H1 (cell line): ENCODE measurements at regions not wholly inside any gene's neighbourhood (a gene's known extent, or its start where the extent isn't known, plus 50 kb on each side); places are given as distances from the start of the nearest gene placed in this dataset.

ENCODE experiments used
- CTCF ChIA-PET: fragments of 300-600 bp; sonication (Branson Sonifier 250); formaldehyde crosslinking; loops from one replicate; lab custom pipeline; 2021; ENCODE audit not compliant: partially characterized antibody; lab: Charles Lee
- POLR2A ChIA-PET: fragments of 300-600 bp; sonication (Branson Sonifier 250); formaldehyde crosslinking; loops from one replicate; lab custom pipeline; 2021; ENCODE audit warnings: inconsistent platforms; ENCODE audit not compliant: partially characterized antibody; lab: Charles Lee
- DNase-seq, 2 experiments: peaks; one replicate each; pipeline versions ENCODE4 v3.0.0 to v3.0.0-alpha.2; 2010 to 2022; ENCODE audit warnings: low spot score in 2 of 2, low read depth in 1 of 2, mixed read lengths in 1 of 2
- FAIRE-seq: peaks from 2 replicates; lab custom pipeline; 2011; peaks lifted over from hg19 to GRCh38; lab: Jason Lieb, UNC
- H2AFZ ChIP-seq: 2 replicates; pipeline ENCODE4 v1.8.1; 2012; ENCODE audit warnings: low read length, inconsistent platforms
- H2AK5ac ChIP-seq: 2 replicates; pipeline ENCODE4 v1.6.1; 2013; ENCODE audit warnings: low read depth, low read length
- H2BK120ac ChIP-seq: replicated peaks from 2 replicates; pipeline ENCODE3; 2013; ENCODE audit warnings: low read depth, low read length, inconsistent platforms
- H2BK12ac ChIP-seq: 2 replicates; pipeline ENCODE4 v1.6.1; 2013; ENCODE audit warnings: low read depth, low read length
- H2BK15ac ChIP-seq: 2 replicates; pipeline ENCODE4 v1.6.1; 2013; ENCODE audit warnings: low read length
- H2BK20ac ChIP-seq: 2 replicates; pipeline ENCODE4 v1.6.1; 2013; ENCODE audit warnings: low read length
- H2BK5ac ChIP-seq: 2 replicates; pipeline ENCODE4 v1.6.1; 2013; ENCODE audit warnings: low read depth, low read length
- H3K14ac ChIP-seq: 2 replicates; pipeline ENCODE4 v1.6.1; 2013; ENCODE audit warnings: inconsistent platforms; ENCODE audit not compliant: insufficient read length
- H3K18ac ChIP-seq: 2 replicates; pipeline ENCODE4 v1.6.1; 2013; ENCODE audit warnings: low read length; ENCODE audit errors: extremely low read depth
- H3K23ac ChIP-seq: 2 replicates; pipeline ENCODE4 v1.6.1; 2013; ENCODE audit warnings: inconsistent platforms; ENCODE audit not compliant: insufficient read length
- H3K23me2 ChIP-seq: 2 replicates; pipeline ENCODE4 v1.6.1; 2013; ENCODE audit warnings: low read depth, low read length
- H3K27ac ChIP-seq: 2 replicates; pipeline ENCODE4 v1.6.1; 2011; ENCODE audit warnings: low read depth, low read length, inconsistent platforms
- H3K27me3 ChIP-seq, 4 experiments: replicated peaks in 1 of 4; 1 replicate in 1 of 4; 2 replicates in 3 of 4; pipeline versions ENCODE4 v1.6.1 to v1.8.1; 2011 to 2013; ENCODE audit warnings: low read length in 3 of 4, mild to moderate bottlenecking in 3 of 4, inconsistent platforms in 2 of 4, mixed read lengths in 2 of 4, moderate library complexity in 1 of 4; ENCODE audit not compliant: control insufficient read depth in 3 of 4, insufficient read depth in 3 of 4; ENCODE audit errors: extremely low read depth in 1 of 4
- H3K36me3 ChIP-seq, 4 experiments: 2 replicates each; pipeline versions ENCODE4 v1.6.1 to v1.8.1; 2011 to 2013; ENCODE audit warnings: mild to moderate bottlenecking in 4 of 4, low read length in 3 of 4, moderate library complexity in 2 of 4, control low read depth in 1 of 4, inconsistent platforms in 1 of 4; ENCODE audit not compliant: insufficient read depth in 4 of 4, control insufficient read depth in 2 of 4
- H3K4ac ChIP-seq: replicated peaks from 2 replicates; pipeline ENCODE3; 2013; ENCODE audit warnings: low read length, low read depth, mixed read lengths, inconsistent platforms; ENCODE audit not compliant: insufficient read length
- H3K4me1 ChIP-seq, 4 experiments: replicated peaks in 1 of 4; 1 replicate in 1 of 4; 2 replicates in 3 of 4; pipeline versions ENCODE4 v1.6.1 to v1.8.1; 2011 to 2013; ENCODE audit warnings: low read length in 3 of 4, inconsistent platforms in 2 of 4, mixed read lengths in 1 of 4; ENCODE audit not compliant: insufficient read depth in 4 of 4, control insufficient read depth in 3 of 4
- H3K4me2 ChIP-seq, 2 experiments: 2 replicates each; pipeline versions ENCODE4 v1.6.1 to v1.8.1; 2011 to 2013; ENCODE audit warnings: low read depth in 2 of 2, low read length in 2 of 2, control low read depth in 1 of 2, inconsistent platforms in 1 of 2, mild to moderate bottlenecking in 1 of 2; ENCODE audit not compliant: insufficient read depth in 1 of 2
- H3K4me3 ChIP-seq, 4 experiments: fragments of 200-600, 300-600 bp in 1 of 4; sonication (generic), shearing (Covaris generic), sonication (Bioruptor Twin) in 1 of 4; 2 replicates each; pipeline versions ENCODE4 v1.5.1 to v1.8.1; 2011 to 2016; ENCODE audit warnings: low read length in 4 of 4, low read depth in 3 of 4, control low read depth in 2 of 4, inconsistent platforms in 2 of 4, mild to moderate bottlenecking in 2 of 4, mixed read lengths in 1 of 4, moderate library complexity in 1 of 4; ENCODE audit not compliant: insufficient read depth in 2 of 4; ENCODE audit errors: extremely low read depth in 1 of 4
- H3K56ac ChIP-seq: replicated peaks from 2 replicates; pipeline ENCODE3; 2013; ENCODE audit warnings: low read depth, mild to moderate bottlenecking, mixed read lengths, low read length, inconsistent platforms; ENCODE audit not compliant: insufficient read length
- H3K79me1 ChIP-seq: 2 replicates; pipeline ENCODE4 v1.6.1; 2013; ENCODE audit warnings: low read depth, low read length, control low read depth
- H3K79me2 ChIP-seq, 2 experiments: 2 replicates each; pipeline versions ENCODE4 v1.6.1 to v1.8.1; 2012 to 2013; ENCODE audit warnings: low read length in 2 of 2, mild to moderate bottlenecking in 2 of 2, inconsistent platforms in 1 of 2; ENCODE audit not compliant: insufficient read depth in 2 of 2, control insufficient read depth in 1 of 2
- H3K9ac ChIP-seq, 4 experiments: replicated peaks in 1 of 4; 1 replicate in 1 of 4; 2 replicates in 3 of 4; pipeline versions ENCODE4 v1.6.1 to v1.8.1; 2011 to 2013; ENCODE audit warnings: low read depth in 3 of 4, low read length in 3 of 4, control low read depth in 2 of 4, mild to moderate bottlenecking in 2 of 4, moderate library complexity in 2 of 4, inconsistent platforms in 1 of 4; ENCODE audit errors: extremely low read depth in 1 of 4
- H3K9me3 ChIP-seq, 2 experiments: 2 replicates each; pipeline versions ENCODE4 v1.6.1 to v1.8.1; 2012 to 2013; ENCODE audit warnings: mild to moderate bottlenecking in 2 of 2, moderate library complexity in 2 of 2, control low read depth in 1 of 2, inconsistent platforms in 1 of 2, low read depth in 1 of 2, low read length in 1 of 2, mixed read lengths in 1 of 2; ENCODE audit not compliant: insufficient read depth in 2 of 2
- H4K20me1 ChIP-seq, 2 experiments: replicated peaks in 1 of 2; 2 replicates each; pipeline versions ENCODE3 to v1.8.1; 2011 to 2013; ENCODE audit warnings: inconsistent platforms in 2 of 2, low read length in 2 of 2, mild to moderate bottlenecking in 1 of 2; ENCODE audit not compliant: insufficient read depth in 2 of 2, control insufficient read depth in 1 of 2
- H4K5ac ChIP-seq: 2 replicates; pipeline ENCODE4 v1.6.1; 2013; ENCODE audit warnings: low read length, low read depth, mixed read lengths, inconsistent platforms; ENCODE audit not compliant: insufficient read length
- H4K8ac ChIP-seq: 2 replicates; pipeline ENCODE4 v1.8.0; 2013; ENCODE audit warnings: mild to moderate bottlenecking, moderate library complexity, low read length, inconsistent platforms; ENCODE audit not compliant: insufficient read depth; ENCODE audit errors: extremely low read depth
- H4K91ac ChIP-seq: replicated peaks from 2 replicates; pipeline ENCODE3; 2013; ENCODE audit warnings: low read length, mixed read lengths, inconsistent platforms; ENCODE audit not compliant: insufficient read length
- BRCA1 ChIP-seq: IDR thresholded peaks from 2 replicates; pipeline ENCODE4 v1.6.1; 2012; ENCODE audit warnings: low read depth, low read length, improper control_type of control experiment
- KDM4A ChIP-seq: IDR thresholded peaks from one replicate; pipeline ENCODE4 v1.7.1; 2012; ENCODE audit warnings: low read depth, mild to moderate bottlenecking, moderate library complexity, low read length, inconsistent platforms; ENCODE audit not compliant: severe bottlenecking
- KDM5A ChIP-seq: fragments of 200-600 bp; IDR thresholded peaks from 2 replicates; pipeline ENCODE4 v1.7.1; 2012; ENCODE audit warnings: mild to moderate bottlenecking, low read length, inconsistent platforms, mixed read lengths
- PHF8 ChIP-seq: fragments of 200-600 bp; sonication (generic); conservative IDR thresholded peaks from 2 replicates; pipeline ENCODE4 v1.7.1; 2012; ENCODE audit warnings: low read depth, mild to moderate bottlenecking, inconsistent platforms, low read length, moderate library complexity
- POLR2AphosphoS5 ChIP-seq: IDR thresholded peaks from 2 replicates; pipeline ENCODE4 v1.6.1; 2011; ENCODE audit warnings: low read depth, low read length
- RNF2 ChIP-seq: fragments of 200-900, 300-1000 bp; sonication (generic); IDR thresholded peaks from 2 replicates; pipeline ENCODE4 v1.7.1; 2016; ENCODE audit warnings: borderline replicate concordance, low read depth, mild to moderate bottlenecking, antibody characterized with exemption, low read length; ENCODE audit not compliant: poor library complexity, severe bottlenecking; ENCODE audit errors: missing control alignments
- SAP30 ChIP-seq: fragments of 300-600 bp; sonication (generic); IDR thresholded peaks from 2 replicates; pipeline ENCODE4 v1.7.1; 2012; ENCODE audit warnings: low read length, moderate library complexity, mild to moderate bottlenecking, inconsistent platforms; ENCODE audit not compliant: insufficient read depth, insufficient replicate concordance
- SIX5 ChIP-seq: IDR thresholded peaks from 2 replicates; pipeline ENCODE4 v1.6.1; 2011; ENCODE audit warnings: mild to moderate bottlenecking, low read depth, low read length
- SP4 ChIP-seq: IDR thresholded peaks from 2 replicates; pipeline ENCODE4 v1.6.1; 2012; ENCODE audit warnings: low read length, inconsistent platforms
- SRF ChIP-seq: IDR thresholded peaks from 2 replicates; pipeline ENCODE4 v1.6.1; 2011; ENCODE audit warnings: mild to moderate bottlenecking, low read depth, low read length, moderate library complexity
- TAF1 ChIP-seq: IDR thresholded peaks from 2 replicates; pipeline ENCODE4 v1.6.1; 2011; ENCODE audit warnings: mild to moderate bottlenecking, low read depth, low read length
- TEAD4 ChIP-seq: IDR thresholded peaks from 2 replicates; pipeline ENCODE4 v1.6.1; 2012; ENCODE audit warnings: low read depth, low read length, inconsistent platforms, mixed read lengths
- TF ChIP-seq, protein P1 (sequence below): IDR thresholded peaks from 2 replicates; pipeline ENCODE4 v1.6.1; 2011; ENCODE audit warnings: low read depth, mild to moderate bottlenecking, low read length; ENCODE audit not compliant: insufficient read depth
- TF ChIP-seq, protein P2 (sequence below): IDR thresholded peaks from 2 replicates; pipeline ENCODE4 v1.6.1; 2012; ENCODE audit warnings: low read length, inconsistent platforms

- FAIRE-seq (no peak), DNase-seq (no peak)
- Histone ChIP-seq H3K14ac (no peak overlapping the region), H3K27ac (no peak overlapping the region), H3K36me3 (no peaks in the 10 kb centered on the region), H3K79me2 (no peaks in the 10 kb centered on the region), H3K23me2 (no peaks in the 10 kb centered on the region), H4K20me1 (no peaks in the 10 kb centered on the region), H3K23ac (no peak overlapping the region), H3K4ac (no peak overlapping the region), H2AFZ (no peak overlapping the region), H2AK5ac (no peak overlapping the region), H2BK15ac (no peak overlapping the region), H2BK5ac (no peak overlapping the region), H4K91ac (no peak overlapping the region), H3K18ac (no peak overlapping the region), H3K4me1 (no peaks in the 10 kb centered on the region; a peak in 1 of 7 replicates), H4K8ac (no peak overlapping the region), H3K27me3 (no peaks in the 10 kb centered on the region), H3K9ac (no peak overlapping the region), H3K9me3 (no peaks in the 10 kb centered on the region), H3K56ac (no peak overlapping the region), H3K79me1 (no peaks in the 10 kb centered on the region), H3K4me3 (no peak overlapping the region), H2BK120ac (no peak overlapping the region), H2BK12ac (no peak overlapping the region), H2BK20ac (no peak overlapping the region), H3K4me2 (no peak overlapping the region), H4K5ac (no peak overlapping the region)
- POLR2A ChIA-PET, result no interaction called here
- CTCF ChIA-PET, result no interaction called here
- TF ChIP-seq TAF1 (no peak), SAP30 (no peak), TEAD4 (no peak), KDM5A (no peak), BRCA1 (no peak), SP4 (no peak), POLR2AphosphoS5 (no peak), KDM4A (no peak), PHF8 (no peak), RNF2 (no peak), SIX5 (no peak), SRF (no peak)
- TF ChIP-seq, protein P1, sequence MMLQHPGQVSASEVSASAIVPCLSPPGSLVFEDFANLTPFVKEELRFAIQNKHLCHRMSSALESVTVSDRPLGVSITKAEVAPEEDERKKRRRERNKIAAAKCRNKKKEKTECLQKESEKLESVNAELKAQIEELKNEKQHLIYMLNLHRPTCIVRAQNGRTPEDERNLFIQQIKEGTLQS, result no peak
- TF ChIP-seq, protein P2, sequence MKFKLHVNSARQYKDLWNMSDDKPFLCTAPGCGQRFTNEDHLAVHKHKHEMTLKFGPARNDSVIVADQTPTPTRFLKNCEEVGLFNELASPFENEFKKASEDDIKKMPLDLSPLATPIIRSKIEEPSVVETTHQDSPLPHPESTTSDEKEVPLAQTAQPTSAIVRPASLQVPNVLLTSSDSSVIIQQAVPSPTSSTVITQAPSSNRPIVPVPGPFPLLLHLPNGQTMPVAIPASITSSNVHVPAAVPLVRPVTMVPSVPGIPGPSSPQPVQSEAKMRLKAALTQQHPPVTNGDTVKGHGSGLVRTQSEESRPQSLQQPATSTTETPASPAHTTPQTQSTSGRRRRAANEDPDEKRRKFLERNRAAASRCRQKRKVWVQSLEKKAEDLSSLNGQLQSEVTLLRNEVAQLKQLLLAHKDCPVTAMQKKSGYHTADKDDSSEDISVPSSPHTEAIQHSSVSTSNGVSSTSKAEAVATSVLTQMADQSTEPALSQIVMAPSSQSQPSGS, result no peak
These were observed 187.8 kb downstream of the DEPDC1B start for GRCh38 chr5:60512117-60512516.
